Suprapubic skin (tissue), 4 donors: ENCODE measurements at regions not wholly inside any gene's neighbourhood (a gene's known extent, or its start where the extent isn't known, plus 50 kb on each side); places are given as distances from the start of the nearest gene placed in this dataset.

Experiments used
- DNase-seq, 2 donors: peaks; one replicate each; pipeline ENCODE4 v3.0.0-alpha.2; 2019; ENCODE audit warnings: low spot score in 2 of 2
- H3K27ac ChIP-seq: fragments of 200-600 bp; sonication (generic); one replicate; pipeline ENCODE4 v1.5.1; 2019
- H3K27me3 ChIP-seq: fragments of 200-600 bp; sonication (generic); one replicate; pipeline ENCODE4 v1.5.1; 2019
- H3K36me3 ChIP-seq: fragments of 200-600 bp; sonication (generic); one replicate; pipeline ENCODE4 v1.5.1; 2019
- H3K4me1 ChIP-seq: fragments of 200-600 bp; sonication (generic); one replicate; pipeline ENCODE4 v1.5.1; 2019
- H3K4me3 ChIP-seq: fragments of 200-600 bp; sonication (generic); one replicate; pipeline ENCODE4 v1.5.1; 2019; ENCODE audit warnings: mild to moderate bottlenecking
- H3K9me3 ChIP-seq: fragments of 200-600 bp; sonication (generic); one replicate; pipeline ENCODE4 v1.5.1; 2019
- CTCF ChIP-seq, 2 donors: fragments of 200-600 bp in 1 of 2; fragments of 450-650 bp in 1 of 2; sonication (generic) in 1 of 2; IDR thresholded peaks; one replicate each; pipeline ENCODE4 v1.5.1; 2016 to 2019; ENCODE audit warnings: antibody characterized with exemption in 2 of 2, mild to moderate bottlenecking in 1 of 2, moderate library complexity in 1 of 2
- EP300 ChIP-seq: sonication (generic); formaldehyde crosslinking; IDR thresholded peaks from one replicate; pipeline ENCODE4 v1.6.1; 2017; ENCODE audit warnings: antibody characterized with exemption
- POLR2A ChIP-seq, 2 donors: fragments of 450-650 bp; IDR thresholded peaks; one replicate each; pipeline ENCODE4 v1.6.1; 2017; ENCODE audit warnings: antibody characterized with exemption in 2 of 2, mild to moderate bottlenecking in 2 of 2, moderate library complexity in 2 of 2
- POLR2AphosphoS5 ChIP-seq, 3 donors: sonication (generic); formaldehyde crosslinking; IDR thresholded peaks; one replicate each; pipeline ENCODE4 v1.6.1; 2017; ENCODE audit warnings: antibody characterized with exemption in 3 of 3
- WGBS: methylation state at CpG from one replicate; pipeline ENCODE4 v1.1.5; 2018; 5-methylcytosine and 5-hydroxymethylcytosine counted together

- Histone ChIP-seq H3K9me3 (no peaks in the 10 kb centered on the region), H3K4me1 (no peaks in the 10 kb centered on the region), H3K4me3 (no peak overlapping the region), H3K36me3 (no peaks in the 10 kb centered on the region), H3K27me3 (no peaks in the 10 kb centered on the region), H3K27ac (no peak overlapping the region)
- no peak for DNase-seq
- 95% methylated on average over 1 of the region's 1 CpG for WGBS
- TF ChIP-seq POLR2AphosphoS5 (IDR thresholded peaks at IDR 0.05) (no peak), POLR2A (IDR thresholded peaks at IDR 0.05) (no peak), EP300 (no peak), CTCF (IDR thresholded peaks at IDR 0.05) (no peak)
Measured at GRCh38 chr20:52447225-52447551, 255.6 kb upstream of the ZFP64 start.

- WGBS: 91% methylated on average over 14 of the region's 14 CpGs
- no peaks in the 10 kb centered on the region for H3K9me3 ChIP-seq
- H3K27ac ChIP-seq: no peak overlapping the region
- no peaks in the 10 kb centered on the region for H3K27me3 ChIP-seq
- H3K4me3 ChIP-seq: no peak overlapping the region
- TF ChIP-seq CTCF (IDR thresholded peaks at IDR 0.05) (no peak), EP300 (no peak), POLR2A (IDR thresholded peaks at IDR 0.05) (no peak), POLR2AphosphoS5 (IDR thresholded peaks at IDR 0.05) (no peak)
- H3K4me1 ChIP-seq: no peaks in the 10 kb centered on the region
- H3K36me3 ChIP-seq: no peaks in the 10 kb centered on the region
- no peak for DNase-seq
Measured at GRCh38 chr20:52446421-52447224, 255.0 kb upstream of the ZFP64 start.

- no peak overlapping the region for H3K4me3 ChIP-seq
- H3K4me1 ChIP-seq: no peaks in the 10 kb centered on the region
- H3K9me3 ChIP-seq: no peaks in the 10 kb centered on the region
- 18% methylated on average over 1 of the region's 1 CpG for WGBS
- H3K27ac ChIP-seq: no peak overlapping the region
- no peak for DNase-seq
- TF ChIP-seq CTCF (IDR thresholded peaks at IDR 0.05) (no peak), POLR2AphosphoS5 (IDR thresholded peaks at IDR 0.05) (no peak), POLR2A (IDR thresholded peaks at IDR 0.05) (no peak), EP300 (no peak)
- H3K27me3 ChIP-seq: no peaks in the 10 kb centered on the region
- no peaks in the 10 kb centered on the region for H3K36me3 ChIP-seq
Measured at GRCh38 chr20:52444455-52444854, 252.9 kb upstream of the ZFP64 start.

- H3K4me3 ChIP-seq: no peak overlapping the region
- TF ChIP-seq CTCF (IDR thresholded peaks at IDR 0.05) (no peak), EP300 (no peak), POLR2A (IDR thresholded peaks at IDR 0.05) (no peak), POLR2AphosphoS5 (IDR thresholded peaks at IDR 0.05) (no peak)
Measured at GRCh38 chr20:52443874-52444273, 252.3 kb upstream of the ZFP64 start.

GRCh38 chr20:52441710-52442109 is 250.1 kb upstream of the ZFP64 start:
- Histone ChIP-seq H3K4me1 (no peaks in the 10 kb centered on the region), H3K27ac (no peak overlapping the region), H3K27me3 (no peaks in the 10 kb centered on the region), H3K36me3 (no peaks in the 10 kb centered on the region), H3K9me3 (no peaks in the 10 kb centered on the region), H3K4me3 (no peak overlapping the region)
- no peak for DNase-seq
- whole genome bisulfite sequencing: 63% methylated on average over 5 of the region's 5 CpGs
- TF ChIP-seq POLR2AphosphoS5 (IDR thresholded peaks at IDR 0.05): no peak
- TF ChIP-seq POLR2A (IDR thresholded peaks at IDR 0.05): no peak
- TF ChIP-seq EP300: no peak
- TF ChIP-seq CTCF (IDR thresholded peaks at IDR 0.05): no peak

More at GRCh38 chr20:52443874-52444273, 252.3 kb upstream of the ZFP64 start:
- Histone ChIP-seq H3K27ac (no peak overlapping the region), H3K27me3 (no peaks in the 10 kb centered on the region), H3K4me1 (no peaks in the 10 kb centered on the region), H3K9me3 (no peaks in the 10 kb centered on the region), H3K36me3 (no peaks in the 10 kb centered on the region)
- no peak for DNase-seq
